ENCODE measurements at regions not wholly inside any gene's neighbourhood (a gene's known extent, or its start where the extent isn't known, plus 50 kb on each side); places are given as distances from the start of the nearest gene placed in this dataset.
A peak's percentile ranks its signal among the peaks of the same experiment; 100 is the strongest.
"Not testable (repeated sequence)": the region's sequence is repeated elsewhere in the genome, so short reads cannot be mapped to it uniquely, and the experiment has no call there.

- DNase-seq: no peak
Measured at GRCh38 chr1:228945885-228946284, 210.6 kb downstream of the RHOU start.

- DNase-seq: not testable (repeated sequence)
Measured at GRCh38 chr1:228949617-228950016, 214.3 kb downstream of the RHOU start.

- no peak for DNase-seq
Measured at GRCh38 chr1:228953207-228953606, 217.9 kb downstream of the RHOU start.

- not testable (repeated sequence) for DNase-seq
Measured at GRCh38 chr1:228953808-228954207, 218.5 kb downstream of the RHOU start.

- peak; percentile 88 for DNase-seq
Measured at GRCh38 chr1:228955691-228956090, 220.4 kb downstream of the RHOU start.

GRCh38 chr1:228956864-228957263 lies 221.6 kb downstream of the RHOU start:
- DNase-seq: no peak

GRCh38 chr1:228957535-228957934 lies 222.3 kb downstream of the RHOU start:
- no peak for DNase-seq

GRCh38 chr1:228958121-228958520 lies 222.8 kb downstream of the RHOU start:
- no peak for DNase-seq

GRCh38 chr1:228958741-228959140 lies 223.5 kb downstream of the RHOU start:
- no peak for DNase-seq

GRCh38 chr1:228960705-228961104 lies 225.4 kb downstream of the RHOU start:
- DNase-seq: no peak

GRCh38 chr1:228961511-228961910 lies 226.2 kb downstream of the RHOU start:
- DNase-seq: no peak

GRCh38 chr1:228963795-228964177 lies 228.5 kb downstream of the RHOU start:
- no peak for DNase-seq

GRCh38 chr1:228964178-228965089 lies 229.2 kb downstream of the RHOU start:
- DNase-seq: peak; percentile 19

- DNase-seq: no peak
Measured at GRCh38 chr1:228968891-228969606, 233.8 kb downstream of the RHOU start.

GRCh38 chr1:228969953-228970800 lies 234.9 kb downstream of the RHOU start:
- DNase-seq: no peak

- no peak for DNase-seq
Measured at GRCh38 chr1:228972576-228972975, 237.3 kb downstream of the RHOU start.

GRCh38 chr1:228974273-228974672 lies 239.0 kb downstream of the RHOU start:
- no peak for DNase-seq

- DNase-seq: no peak
Measured at GRCh38 chr1:228975238-228975907, 240.1 kb downstream of the RHOU start.

GRCh38 chr1:228976316-228976715 lies 241.0 kb downstream of the RHOU start:
- no peak for DNase-seq

GRCh38 chr1:228977307-228977706 lies 242.0 kb downstream of the RHOU start:
- no peak for DNase-seq

GRCh38 chr1:228977741-228978140 lies 242.5 kb downstream of the RHOU start:
- no peak for DNase-seq

GRCh38 chr1:228978484-228979324 lies 243.4 kb downstream of the RHOU start:
- no peak for DNase-seq
